ENCODE measurements at regions not wholly inside any gene's neighbourhood (a gene's known extent, or its start where the extent isn't known, plus 50 kb on each side); places are given as distances from the start of the nearest gene placed in this dataset.

DNA sequence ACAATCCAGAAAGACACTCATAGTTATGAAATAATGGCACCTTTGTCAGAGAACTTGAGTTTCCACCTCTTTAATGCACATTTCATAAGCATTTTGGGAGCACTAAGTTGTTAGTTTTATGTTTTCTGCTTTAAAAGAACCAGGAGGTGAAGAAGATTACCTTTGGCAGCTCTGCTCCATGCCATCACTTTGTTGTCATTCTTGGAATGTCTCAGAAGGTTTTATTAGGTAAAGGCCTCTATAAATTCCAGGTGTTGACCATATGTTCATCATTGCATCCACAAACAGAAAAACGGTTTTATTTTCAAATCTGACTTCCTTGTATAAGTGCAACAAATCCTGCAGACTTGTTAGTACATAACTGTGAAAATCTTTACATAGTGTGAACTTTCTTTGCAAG, 424.8 kb downstream of the MDFIC start:
- Histone ChIP-seq H2AFZ (ENCODE audit: low read length) (no peak overlapping the region), H3K36me3 (ENCODE audit: control insufficient read depth in 2 of 4, insufficient read depth in 4 of 4, low read length in 3 of 4) (no peaks in the 10 kb centered on the region), H3K23me2 (ENCODE audit: low read depth, low read length) (no peaks in the 10 kb centered on the region), H3K4me3 (ENCODE audit: extremely low read depth in 1 of 4, insufficient read depth in 2 of 4, low read depth in 3 of 4, low read length in 4 of 4) (no peak overlapping the region), H3K23ac (ENCODE audit: insufficient read length) (no peak overlapping the region), H3K18ac (ENCODE audit: extremely low read depth, low read length) (no peak overlapping the region), H3K4me2 (ENCODE audit: insufficient read depth in 1 of 2, low read depth in 2 of 2, low read length in 2 of 2) (no peak overlapping the region), H2AK5ac (ENCODE audit: low read depth, low read length) (no peak overlapping the region), H4K5ac (ENCODE audit: insufficient read length, low read depth, low read length) (no peak overlapping the region), H3K79me2 (ENCODE audit: control insufficient read depth in 1 of 2, insufficient read depth in 2 of 2, low read length in 2 of 2) (no peaks in the 10 kb centered on the region), H3K9ac (replicated peaks in 1 of 4; ENCODE audit: extremely low read depth in 1 of 4, low read depth in 3 of 4, low read length in 3 of 4) (no peak overlapping the region), H2BK20ac (ENCODE audit: low read length) (no peak overlapping the region), H4K20me1 (replicated peaks in 1 of 2; ENCODE audit: control insufficient read depth in 1 of 2, insufficient read depth in 2 of 2, low read length in 2 of 2) (no peaks in the 10 kb centered on the region), H3K14ac (ENCODE audit: insufficient read length) (no peak overlapping the region), H3K4me1 (replicated peaks in 1 of 4; ENCODE audit: control insufficient read depth in 3 of 4, insufficient read depth in 4 of 4, low read length in 3 of 4) (no peaks in the 10 kb centered on the region), H4K91ac (replicated peaks; ENCODE audit: insufficient read length, low read length) (no peak overlapping the region), H2BK15ac (ENCODE audit: low read length) (no peak overlapping the region), H4K8ac (ENCODE audit: extremely low read depth, insufficient read depth, low read length) (no peak overlapping the region), H3K79me1 (ENCODE audit: low read depth, low read length) (no peaks in the 10 kb centered on the region), H2BK5ac (ENCODE audit: low read depth, low read length) (no peak overlapping the region), H3K4ac (replicated peaks; ENCODE audit: insufficient read length, low read depth, low read length) (no peak overlapping the region), H2BK12ac (ENCODE audit: low read depth, low read length) (no peak overlapping the region), H3K56ac (replicated peaks; ENCODE audit: insufficient read length, low read depth, low read length) (no peak overlapping the region), H3K27me3 (replicated peaks in 1 of 4; ENCODE audit: control insufficient read depth in 3 of 4, extremely low read depth in 1 of 4, insufficient read depth in 3 of 4, low read length in 3 of 4) (peaks cover 0 to 1% (median 0%) of the 10 kb centered on the region in 4 experiments; a peak in 1 of 7 replicates), H3K27ac (ENCODE audit: low read depth, low read length) (no peak overlapping the region), H2BK120ac (replicated peaks; ENCODE audit: low read depth, low read length) (no peak overlapping the region), H3K9me3 (ENCODE audit: insufficient read depth in 2 of 2, low read depth in 1 of 2, low read length in 1 of 2) (no peaks in the 10 kb centered on the region)
- TF ChIP-seq TBP (IDR thresholded peaks at IDR 0.05; ENCODE audit: low read depth, low read length) (no peak), RFX5 (IDR thresholded peaks at IDR 0.05; ENCODE audit: borderline replicate concordance, low read depth, low read length) (no peak), SP4 (IDR thresholded peaks at IDR 0.05; ENCODE audit: low read length) (no peak), CTBP2 (IDR thresholded peaks at IDR 0.05; ENCODE audit: borderline replicate concordance, insufficient read depth, insufficient read length, low read length) (no peak)
- ChIA-PET CTCF (ENCODE audit: partially characterized antibody) (interaction anchor here (0.7 to 1.2 kb wide), 2 partner anchors 10 to 438 kb away, joined by 3 read pairs; no protein-coding TSS in a partner anchor), POLR2A (ENCODE audit: partially characterized antibody) (no interaction called here)
- FAIRE-seq (peak; percentile 39), DNase-seq (ENCODE audit: low read depth in 1 of 2, low spot score in 2 of 2) (no peak)
- WGBS, 2 experiments (ENCODE audit: extremely low coverage in 1 of 2, insufficient coverage in 1 of 2, insufficient read length in 1 of 2, insufficient replicate concordance in 2 of 2, low coverage in 1 of 2, low lambda C conversion rate in 2 of 2, missing lambda C conversion rate in 1 of 2): 85% methylated on average over 1 of the region's 1 CpG; no CpG with 5 or more reads in 1 of the 2 experiments
